Stomach (tissue), 8 donors: ENCODE measurements at regions not wholly inside any gene's neighbourhood (a gene's known extent, or its start where the extent isn't known, plus 50 kb on each side); places are given as distances from the start of the nearest gene placed in this dataset.

ENCODE experiments used
- DNase-seq, 2 donors: peaks; one replicate each; pipeline versions ENCODE4 v3.0.0 to v3.0.0-alpha.2; 2013 to 2019
- H3K27ac ChIP-seq, 5 donors: fragments of 200-600 bp in 4 of 5; sonication (generic) in 4 of 5; one replicate each; pipeline ENCODE4 v1.5.1; 2013 to 2019; ENCODE audit warnings: mild to moderate bottlenecking in 1 of 5, moderate library complexity in 1 of 5
- H3K27me3 ChIP-seq, 3 donors: fragments of 200-600 bp; sonication (generic); one replicate each; pipeline ENCODE4 v1.5.1; 2017 to 2019; ENCODE audit warnings: mixed run types in 1 of 3
- H3K36me3 ChIP-seq, 4 donors: fragments of 200-600 bp; sonication (generic); 1 replicate in 3 of 4; 2 replicates in 1 of 4; pipeline ENCODE4 v1.5.1; 2016 to 2019
- H3K4me1 ChIP-seq, 4 donors: fragments of 200-600 bp; sonication (generic); one replicate each; pipeline ENCODE4 v1.5.1; 2016 to 2019
- H3K4me3 ChIP-seq, 4 donors: fragments of 200-600 bp; sonication (generic) in 3 of 4; one replicate each; pipeline ENCODE4 v1.5.1; 2016 to 2019; ENCODE audit warnings: mild to moderate bottlenecking in 1 of 4
- H3K9me3 ChIP-seq, 4 donors: fragments of 200-600 bp; sonication (generic); one replicate each; pipeline ENCODE4 v1.5.1; 2016 to 2019
- EP300 ChIP-seq: sonication (generic); formaldehyde crosslinking; IDR thresholded peaks from one replicate; pipeline ENCODE4 v1.6.1; 2017; ENCODE audit warnings: antibody characterized with exemption
- POLR2A ChIP-seq, 4 donors: fragments of 450-650 bp; IDR thresholded peaks; one replicate each; pipeline ENCODE4 v1.6.1; 2016; ENCODE audit warnings: antibody characterized with exemption in 4 of 4, control low read depth in 2 of 4, mild to moderate bottlenecking in 1 of 4, moderate library complexity in 1 of 4
- POLR2AphosphoS5 ChIP-seq, 3 donors: sonication (generic); formaldehyde crosslinking; IDR thresholded peaks; one replicate each; pipeline ENCODE4 v1.6.1; 2016; ENCODE audit warnings: antibody characterized with exemption in 3 of 3
- WGBS, 5 donors: extraction: QIAGEN DNeasy Blood & Tissue Kit in 3 of 5; methylation state at CpG; one replicate each; pipeline versions ENCODE4 v1.1.5 to v1.1.7; 2013 to 2018; 5-methylcytosine and 5-hydroxymethylcytosine counted together
- intact Hi-C: fragments of 100-400 bp; cut with DNase I; formaldehyde crosslinking; loops from one replicate; pipeline ENCODE4 v1.15.1; 2023; ENCODE audit warnings: low total_unique reads
- TF ChIP-seq, protein P1 (sequence below), 7 experiments: fragments of 450-650 bp in 4 of 7; fragments of 200-600 bp in 3 of 7; sonication (generic) in 3 of 7; IDR thresholded peaks; one replicate each; pipeline ENCODE4 v1.5.1; 2016 to 2019; ENCODE audit warnings: antibody characterized with exemption in 7 of 7, control low read depth in 2 of 7, mild to moderate bottlenecking in 1 of 7
- donor health status: healthy with polysubstance abuse.
- donor health status: Bipolar disorder and iron deficiency.
- donor health status: healthy.

DNA sequence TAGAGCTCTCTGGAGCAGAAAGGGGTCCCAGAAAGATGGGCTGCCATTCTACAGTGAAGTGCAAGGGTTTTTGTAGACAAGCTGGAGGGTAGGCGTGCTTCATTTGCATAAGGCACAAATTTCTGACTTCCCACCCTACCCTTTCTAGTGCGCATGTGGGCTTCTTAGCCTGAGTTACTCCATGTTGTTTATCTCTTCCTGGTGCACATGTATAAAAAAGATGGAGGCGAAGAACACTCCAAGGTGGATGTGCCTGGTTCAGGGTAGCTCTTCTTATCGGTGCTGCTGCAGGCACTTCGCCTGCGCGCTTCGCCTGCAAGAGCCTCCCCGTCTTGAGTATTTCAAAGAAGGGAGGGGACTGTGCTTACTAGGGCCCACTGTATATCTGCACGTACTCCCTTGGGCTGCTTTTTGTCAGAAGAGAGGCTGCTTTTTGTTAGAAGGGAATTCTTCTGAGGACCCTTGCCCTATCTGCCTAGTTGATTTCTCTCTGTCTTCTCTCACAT is 1047.3 kb upstream of the CNTN5 start:
- TF ChIP-seq EP300, result no peak
- TF ChIP-seq, protein P1, sequence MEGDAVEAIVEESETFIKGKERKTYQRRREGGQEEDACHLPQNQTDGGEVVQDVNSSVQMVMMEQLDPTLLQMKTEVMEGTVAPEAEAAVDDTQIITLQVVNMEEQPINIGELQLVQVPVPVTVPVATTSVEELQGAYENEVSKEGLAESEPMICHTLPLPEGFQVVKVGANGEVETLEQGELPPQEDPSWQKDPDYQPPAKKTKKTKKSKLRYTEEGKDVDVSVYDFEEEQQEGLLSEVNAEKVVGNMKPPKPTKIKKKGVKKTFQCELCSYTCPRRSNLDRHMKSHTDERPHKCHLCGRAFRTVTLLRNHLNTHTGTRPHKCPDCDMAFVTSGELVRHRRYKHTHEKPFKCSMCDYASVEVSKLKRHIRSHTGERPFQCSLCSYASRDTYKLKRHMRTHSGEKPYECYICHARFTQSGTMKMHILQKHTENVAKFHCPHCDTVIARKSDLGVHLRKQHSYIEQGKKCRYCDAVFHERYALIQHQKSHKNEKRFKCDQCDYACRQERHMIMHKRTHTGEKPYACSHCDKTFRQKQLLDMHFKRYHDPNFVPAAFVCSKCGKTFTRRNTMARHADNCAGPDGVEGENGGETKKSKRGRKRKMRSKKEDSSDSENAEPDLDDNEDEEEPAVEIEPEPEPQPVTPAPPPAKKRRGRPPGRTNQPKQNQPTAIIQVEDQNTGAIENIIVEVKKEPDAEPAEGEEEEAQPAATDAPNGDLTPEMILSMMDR (IDR thresholded peaks at IDR 0.05), result no peak
- no peak for TF ChIP-seq POLR2A (IDR thresholded peaks at IDR 0.05)
- TF ChIP-seq POLR2AphosphoS5 (IDR thresholded peaks at IDR 0.05), result no peak
- 55 to 93% (median 74%) methylated on average over 8 to 10 of the region's 10 CpGs for WGBS, 5 donors
- intact Hi-C loops, result no loop called here
- Histone ChIP-seq H3K4me3 (no peak overlapping the region), H3K4me1 (no peaks in the 10 kb centered on the region), H3K36me3 (no peaks in the 10 kb centered on the region), H3K27ac (no peak overlapping the region), H3K27me3 (no peaks in the 10 kb centered on the region), H3K9me3 (no peaks in the 10 kb centered on the region)
- DNase-seq, result peak in 1 of 2 donors; percentile 16

DNA sequence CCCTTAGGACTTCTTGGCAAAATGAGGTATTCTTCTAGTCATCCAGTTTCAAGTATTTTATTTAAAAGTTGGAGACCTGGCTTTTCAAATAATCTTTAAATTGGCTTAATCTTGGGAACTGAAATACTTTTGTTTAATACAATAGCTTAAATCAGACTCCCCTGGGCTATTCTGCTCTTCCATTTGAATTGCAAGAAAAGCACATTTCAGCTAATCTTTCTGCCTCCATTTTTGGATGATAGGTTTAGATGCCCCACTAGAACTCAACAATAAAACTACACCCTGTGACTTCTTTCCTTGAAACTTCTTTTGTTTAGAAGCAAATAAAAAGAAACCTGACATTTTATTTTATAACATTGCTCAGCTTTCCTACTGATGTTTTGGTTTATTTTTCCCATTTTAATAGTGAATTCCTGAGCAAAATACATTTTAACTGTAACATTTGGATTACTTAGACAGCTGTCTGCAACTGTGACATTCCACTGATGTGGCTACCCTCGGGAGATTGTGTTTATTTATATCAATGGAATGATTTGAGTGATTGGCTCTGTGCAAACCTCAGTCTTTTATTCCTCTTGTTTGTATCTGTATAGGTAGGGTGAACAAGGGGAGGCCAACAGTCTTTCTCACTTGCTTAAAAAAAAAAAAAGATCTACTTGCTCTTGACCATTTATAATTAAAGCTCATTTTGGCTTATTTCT is 1045.8 kb upstream of the CNTN5 start:
- H3K27me3 ChIP-seq, result no peaks in the 10 kb centered on the region
- no peak overlapping the region for H3K4me3 ChIP-seq
- no peaks in the 10 kb centered on the region for H3K9me3 ChIP-seq
- TF ChIP-seq POLR2AphosphoS5 (IDR thresholded peaks at IDR 0.05) (no peak), EP300 (no peak), POLR2A (IDR thresholded peaks at IDR 0.05) (no peak)
- TF ChIP-seq, protein P1 (IDR thresholded peaks at IDR 0.05), result no peak
- H3K27ac ChIP-seq, result no peak overlapping the region
- 4 to 25% (median 10%) methylated on average over 1 of the region's 1 CpG for WGBS, 5 donors
- no peaks in the 10 kb centered on the region for H3K36me3 ChIP-seq
- no peak for DNase-seq
- intact Hi-C loops, result no loop called here
- H3K4me1 ChIP-seq, result no peaks in the 10 kb centered on the region

DNA sequence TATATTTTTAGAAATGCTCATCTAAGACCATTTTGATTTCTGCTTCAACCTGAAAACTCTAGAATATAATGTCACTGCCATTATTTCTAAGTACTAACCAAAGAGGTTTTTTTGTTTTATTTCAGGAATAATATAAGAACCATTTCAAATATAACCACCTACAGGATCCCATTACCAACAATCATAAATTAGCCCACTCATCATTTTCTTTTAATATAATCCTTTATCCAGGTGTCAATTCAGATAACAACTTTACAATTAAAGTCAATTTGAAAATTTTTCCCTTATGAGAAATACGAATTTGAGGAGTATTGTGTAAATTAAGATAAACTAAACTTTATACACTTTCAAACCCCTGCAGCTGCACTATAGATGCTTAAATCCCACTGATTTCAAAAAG is 1043.0 kb upstream of the CNTN5 start:
- H3K4me1 ChIP-seq, result no peaks in the 10 kb centered on the region
- DNase-seq, result no peak
- H3K36me3 ChIP-seq, result no peaks in the 10 kb centered on the region
- TF ChIP-seq EP300 (no peak), POLR2AphosphoS5 (IDR thresholded peaks at IDR 0.05) (no peak), POLR2A (IDR thresholded peaks at IDR 0.05) (no peak)
- TF ChIP-seq, protein P1 (IDR thresholded peaks at IDR 0.05), result no peak
- no peak overlapping the region for H3K4me3 ChIP-seq
- H3K9me3 ChIP-seq, result peaks cover 0 to 5% (median 0%) of the 10 kb centered on the region in 4 donors
- 42 to 58% (median 50%) methylated on average over 1 of the region's 1 CpG for WGBS, 5 donors
- H3K27ac ChIP-seq, result no peak overlapping the region
- H3K27me3 ChIP-seq, result no peaks in the 10 kb centered on the region
- intact Hi-C loops, result no loop called here

DNA sequence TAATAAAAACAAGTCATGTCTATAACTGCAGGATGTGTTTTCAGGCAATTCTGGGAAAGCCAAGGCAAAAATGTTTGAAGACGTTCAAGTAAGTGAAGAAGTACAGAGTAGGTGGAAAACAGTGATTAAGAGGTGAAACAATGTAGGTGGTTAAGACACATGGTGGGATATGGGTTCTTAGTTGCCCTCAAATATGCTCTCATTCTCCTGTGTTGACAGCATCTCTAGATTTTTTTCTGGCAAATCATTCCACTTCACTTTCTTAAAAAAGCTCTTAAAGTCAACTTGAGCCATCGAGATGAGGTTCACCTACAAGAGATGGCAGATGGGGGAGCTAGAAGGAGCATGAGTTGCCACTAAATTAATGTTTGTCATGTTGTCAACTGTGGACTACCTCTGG is 1041.0 kb upstream of the CNTN5 start:
- TF ChIP-seq, protein P1 (IDR thresholded peaks at IDR 0.05), result no peak
- TF ChIP-seq EP300 (no peak), POLR2A (IDR thresholded peaks at IDR 0.05) (no peak), POLR2AphosphoS5 (IDR thresholded peaks at IDR 0.05) (no peak)
- H3K9me3 ChIP-seq, result peaks cover 0 to 5% (median 0%) of the 10 kb centered on the region in 4 donors
- intact Hi-C loops, result no loop called here
- H3K27me3 ChIP-seq, result no peaks in the 10 kb centered on the region
- no peaks in the 10 kb centered on the region for H3K4me1 ChIP-seq
- no peak overlapping the region for H3K4me3 ChIP-seq
- no peak for DNase-seq
- 88 to 96% (median 92%) methylated on average over 2 of the region's 2 CpGs for WGBS, 5 donors
- H3K27ac ChIP-seq, result no peak overlapping the region
- H3K36me3 ChIP-seq, result no peaks in the 10 kb centered on the region
